ENCODE measurements at regions not wholly inside any gene's neighbourhood (a gene's known extent, or its start where the extent isn't known, plus 50 kb on each side); places are given as distances from the start of the nearest gene placed in this dataset.

DNA sequence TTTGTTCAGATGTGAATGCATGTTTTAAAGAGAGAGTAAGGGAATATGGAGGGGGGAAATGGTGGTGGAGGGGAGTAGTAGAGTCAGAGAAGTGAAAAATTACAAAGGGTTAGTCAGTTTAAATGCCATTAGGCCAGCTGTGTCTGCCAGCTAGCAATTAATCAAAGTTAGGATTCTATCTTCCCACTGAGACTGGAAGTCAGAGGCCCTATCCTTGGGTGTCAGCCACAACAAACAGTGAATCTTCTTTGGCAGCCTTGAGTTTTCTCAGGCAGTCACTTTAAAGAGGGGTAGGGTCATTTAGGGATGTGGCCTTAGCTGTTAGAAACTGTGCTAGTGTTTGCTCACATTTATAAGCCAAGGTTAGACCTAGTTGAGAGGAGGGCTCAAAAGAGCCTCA lies 120.5 kb upstream of the BTBD3 start:
- TF ChIP-seq, protein P1, sequence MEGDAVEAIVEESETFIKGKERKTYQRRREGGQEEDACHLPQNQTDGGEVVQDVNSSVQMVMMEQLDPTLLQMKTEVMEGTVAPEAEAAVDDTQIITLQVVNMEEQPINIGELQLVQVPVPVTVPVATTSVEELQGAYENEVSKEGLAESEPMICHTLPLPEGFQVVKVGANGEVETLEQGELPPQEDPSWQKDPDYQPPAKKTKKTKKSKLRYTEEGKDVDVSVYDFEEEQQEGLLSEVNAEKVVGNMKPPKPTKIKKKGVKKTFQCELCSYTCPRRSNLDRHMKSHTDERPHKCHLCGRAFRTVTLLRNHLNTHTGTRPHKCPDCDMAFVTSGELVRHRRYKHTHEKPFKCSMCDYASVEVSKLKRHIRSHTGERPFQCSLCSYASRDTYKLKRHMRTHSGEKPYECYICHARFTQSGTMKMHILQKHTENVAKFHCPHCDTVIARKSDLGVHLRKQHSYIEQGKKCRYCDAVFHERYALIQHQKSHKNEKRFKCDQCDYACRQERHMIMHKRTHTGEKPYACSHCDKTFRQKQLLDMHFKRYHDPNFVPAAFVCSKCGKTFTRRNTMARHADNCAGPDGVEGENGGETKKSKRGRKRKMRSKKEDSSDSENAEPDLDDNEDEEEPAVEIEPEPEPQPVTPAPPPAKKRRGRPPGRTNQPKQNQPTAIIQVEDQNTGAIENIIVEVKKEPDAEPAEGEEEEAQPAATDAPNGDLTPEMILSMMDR (IDR thresholded peaks at IDR 0.05): no peak
- no peak for TF ChIP-seq POLR2A (IDR thresholded peaks at IDR 0.05)

All from uterus (tissue), 2 donors.